Hepatocyte (in vitro differentiated cells): ENCODE measurements at regions not wholly inside any gene's neighbourhood (a gene's known extent, or its start where the extent isn't known, plus 50 kb on each side); places are given as distances from the start of the nearest gene placed in this dataset. TPM values are rescaled to one million over a fixed set of nuclear protein-coding genes. Genes with fewer than 3 reads are reported as not detected.

ENCODE experiments used
- DNase-seq: peaks from one replicate; pipeline ENCODE4 v3.0.0-alpha.2; 2016; ENCODE audit warnings: low spot score
- H2AFZ ChIP-seq: fragments of 200-600 bp; sonication (generic); 2 replicates; pipeline ENCODE4 v1.6.0; 2016; ENCODE audit warnings: antibody characterized with exemption, mild to moderate bottlenecking
- H3K27ac ChIP-seq: fragments of 200-600 bp; sonication (generic); 2 replicates; pipeline ENCODE4 v1.5.1; 2016; ENCODE audit warnings: mild to moderate bottlenecking
- H3K27me3 ChIP-seq: fragments of 200-600 bp; sonication (generic); 2 replicates; pipeline ENCODE4 v1.6.1; 2016
- H3K36me3 ChIP-seq: fragments of 200-600 bp; sonication (generic); replicated peaks from 2 replicates; pipeline ENCODE4 v1.5.1; 2016; ENCODE audit warnings: low read depth; ENCODE audit not compliant: insufficient read depth
- H3K4me1 ChIP-seq: fragments of 200-600 bp; sonication (generic); 2 replicates; pipeline ENCODE4 v1.5.1; 2016; ENCODE audit warnings: mild to moderate bottlenecking, moderate library complexity; ENCODE audit not compliant: insufficient read depth
- H3K4me2 ChIP-seq: fragments of 200-600 bp; sonication (generic); 2 replicates; pipeline ENCODE4 v1.6.0; 2016
- H3K4me3 ChIP-seq: fragments of 200-600 bp; sonication (generic); 2 replicates; pipeline ENCODE4 v1.5.1; 2016; ENCODE audit warnings: mild to moderate bottlenecking
- H3K79me2 ChIP-seq: fragments of 200-600 bp; sonication (generic); 2 replicates; pipeline ENCODE4 v1.6.0; 2017; ENCODE audit warnings: mild to moderate bottlenecking
- H3K9me2 ChIP-seq: fragments of 200-600 bp; sonication (generic); replicated peaks from 2 replicates; pipeline ENCODE4 v1.6.0; 2017; ENCODE audit warnings: mild to moderate bottlenecking; ENCODE audit not compliant: insufficient read depth
- H3K9me3 ChIP-seq: fragments of 200-600 bp; sonication (generic); 2 replicates; pipeline ENCODE4 v1.5.1; 2016; ENCODE audit warnings: low read depth, mild to moderate bottlenecking
- H4K20me1 ChIP-seq: fragments of 200-600 bp; sonication (generic); 2 replicates; pipeline ENCODE4 v1.6.0; 2016; ENCODE audit warnings: mild to moderate bottlenecking; ENCODE audit not compliant: insufficient read depth, poor library complexity, severe bottlenecking
- CTCF ChIP-seq: fragments of 200-600 bp; sonication (generic); IDR thresholded peaks from 2 replicates; pipeline ENCODE4 v1.5.1; 2016; ENCODE audit warnings: antibody characterized with exemption, mild to moderate bottlenecking; ENCODE audit not compliant: poor library complexity
- EZH2 ChIP-seq: fragments of 200-600 bp; sonication (generic); IDR thresholded peaks from 2 replicates; pipeline ENCODE4 v1.6.1; 2016; ENCODE audit warnings: antibody characterized with exemption, mild to moderate bottlenecking, borderline replicate concordance
- EZH2phosphoT487 ChIP-seq: fragments of 200-600 bp; sonication (generic); IDR thresholded peaks from one replicate; pipeline ENCODE4 v1.6.1; 2018; ENCODE audit warnings: antibody characterized with exemption, mild to moderate bottlenecking, low read depth, moderate library complexity; ENCODE audit not compliant: unreplicated experiment, severe bottlenecking
- WGBS: methylation state at CpG from one replicate; pipeline ENCODE4 v1.1.6; 2016; ENCODE audit warnings: low lambda C conversion rate; ENCODE audit errors: missing lambda C conversion rate; 5-methylcytosine and 5-hydroxymethylcytosine counted together
- small RNA-seq: library from RNA; depleted of rRNA; stranded (forward); fragments of <200 nt; gene quantifications from one replicate; pipeline ENCODE3, GENCODE V24; 2014

GRCh38 chr12:41624571-41624970 is 436.5 kb downstream of the PDZRN4 start:
- DNase-seq: no peak
- no peaks in the 10 kb centered on the region for H4K20me1 ChIP-seq
- no peaks in the 10 kb centered on the region for H3K36me3 ChIP-seq
- no peaks in the 10 kb centered on the region for H3K27me3 ChIP-seq
- H3K27ac ChIP-seq: no peak overlapping the region
- no peaks in the 10 kb centered on the region for H3K9me2 ChIP-seq
- 40% methylated on average over 1 of the region's 1 CpG for WGBS
- H3K79me2 ChIP-seq: no peaks in the 10 kb centered on the region
- H3K4me1 ChIP-seq: no peaks in the 10 kb centered on the region
- H2AFZ ChIP-seq: no peak overlapping the region
- H3K4me3 ChIP-seq: no peak overlapping the region
- TF ChIP-seq EZH2: no peak
- TF ChIP-seq CTCF: no peak
- no peak for TF ChIP-seq EZH2phosphoT487
- no peak overlapping the region for H3K4me2 ChIP-seq
- H3K9me3 ChIP-seq: no peaks in the 10 kb centered on the region

Small RNAs in the stretch of these regions (small RNA-seq; reads per million reads assigned to genes)
- gene RNA5SP360: not detected
